SK-N-SH (cell line): ENCODE measurements at regions not wholly inside any gene's neighbourhood (a gene's known extent, or its start where the extent isn't known, plus 50 kb on each side); places are given as distances from the start of the nearest gene placed in this dataset.

Source experiments
- CTCF ChIA-PET: fragments of 300-600, 350-600 bp; formaldehyde crosslinking; extraction: SDS; loops from one replicate; lab custom pipeline; 2021; lab: Yijun Ruan, JAX
- POLR2A ChIA-PET: fragments of 350-600 bp; sonication (Branson Sonifier 250); formaldehyde crosslinking; extraction: SDS; loops from one replicate; lab custom pipeline; 2020; ENCODE audit warnings: antibody characterized with exemption, inconsistent platforms; lab: Yijun Ruan, JAX
- DNase-seq: peaks from one replicate; pipeline ENCODE4 v3.0.0; 2012
- H2AFZ ChIP-seq: fragments of 200-600 bp; sonication (generic); 2 replicates; pipeline ENCODE4 v1.8.1; 2016; ENCODE audit warnings: antibody characterized with exemption, mild to moderate bottlenecking, low read depth
- H3F3A ChIP-seq: fragments of 200-600 bp; sonication (generic); replicated peaks from 2 replicates; pipeline ENCODE3; 2016; ENCODE audit warnings: antibody characterized with exemption, mild to moderate bottlenecking; ENCODE audit not compliant: insufficient read depth
- H3K27ac ChIP-seq, 2 experiments: fragments of 200-500 bp in 1 of 2; fragments of 200-600 bp in 1 of 2; sonication (Bioruptor generic) in 1 of 2; sonication (generic), shearing (Covaris generic) in 1 of 2; 2 replicates each; pipeline versions ENCODE4 v1.5.1 to v1.6.1; 2014 to 2016; ENCODE audit warnings: low read depth in 2 of 2, inconsistent platforms in 1 of 2, low read length in 1 of 2, mild to moderate bottlenecking in 1 of 2, mixed read lengths in 1 of 2
- H3K27me3 ChIP-seq: fragments of 200-600 bp; sonication (generic), shearing (Covaris generic); 2 replicates; pipeline ENCODE4 v1.6.1; 2016; ENCODE audit warnings: mixed run types; ENCODE audit not compliant: insufficient read depth
- H3K36me3 ChIP-seq, 2 experiments: fragments of 200-500 bp in 1 of 2; fragments of 200-600 bp in 1 of 2; sonication (Bioruptor generic) in 1 of 2; sonication (generic) in 1 of 2; replicated peaks in 1 of 2; 2 replicates each; pipeline versions ENCODE3 to v1.5.1; 2014 to 2016; ENCODE audit warnings: low read length in 1 of 2, mild to moderate bottlenecking in 1 of 2; ENCODE audit not compliant: insufficient read depth in 2 of 2, control insufficient read depth in 1 of 2
- H3K4me1 ChIP-seq, 2 experiments: fragments of 200-500 bp in 1 of 2; fragments of 200-600 bp in 1 of 2; sonication (Bioruptor generic) in 1 of 2; sonication (generic), shearing (Covaris generic) in 1 of 2; 2 replicates each; pipeline versions ENCODE4 v1.5.1 to v1.6.1; 2014 to 2016; ENCODE audit warnings: low read depth in 1 of 2, low read length in 1 of 2, mixed run types in 1 of 2; ENCODE audit not compliant: insufficient read depth in 2 of 2, control insufficient read depth in 1 of 2
- H3K4me2 ChIP-seq: fragments of 200-600 bp; sonication (generic), shearing (Covaris generic); 2 replicates; pipeline ENCODE4 v1.6.1; 2017; ENCODE audit warnings: mixed run types
- H3K4me3 ChIP-seq, 2 experiments: fragments of 200-500 bp in 1 of 2; fragments of 200-600 bp in 1 of 2; sonication (Bioruptor generic) in 1 of 2; sonication (generic), shearing (Covaris generic) in 1 of 2; 2 replicates each; pipeline versions ENCODE4 v1.5.1 to v1.8.1; 2014 to 2016; ENCODE audit warnings: low read depth in 2 of 2, inconsistent platforms in 1 of 2, low read length in 1 of 2, mild to moderate bottlenecking in 1 of 2, mixed read lengths in 1 of 2, moderate library complexity in 1 of 2
- H3K79me2 ChIP-seq: fragments of 200-600 bp; sonication (generic); 2 replicates; pipeline ENCODE4 v1.8.1; 2017; ENCODE audit warnings: mild to moderate bottlenecking; ENCODE audit not compliant: insufficient read depth
- H3K9ac ChIP-seq: fragments of 200-600 bp; sonication (generic); 2 replicates; pipeline ENCODE4 v1.6.1; 2017; ENCODE audit warnings: mixed run types
- H3K9me2 ChIP-seq: fragments of 200-600 bp; sonication (generic); 2 replicates; pipeline ENCODE4 v1.6.1; 2017; ENCODE audit warnings: mixed run types
- H3K9me3 ChIP-seq: fragments of 200-600 bp; sonication (generic); 2 replicates; pipeline ENCODE4 v1.6.1; 2017; ENCODE audit warnings: mixed run types, mild to moderate bottlenecking, moderate library complexity
- H4K20me1 ChIP-seq: fragments of 200-600 bp; sonication (generic); 2 replicates; pipeline ENCODE4 v1.6.1; 2017; ENCODE audit warnings: mild to moderate bottlenecking, mixed run types; ENCODE audit not compliant: insufficient read depth
- CHD2 ChIP-seq: fragments of 150-350 bp; IDR thresholded peaks from 2 replicates; pipeline ENCODE4 v1.6.1; 2018; ENCODE audit warnings: low read length; ENCODE audit not compliant: partially characterized antibody
- MXI1 ChIP-seq: IDR thresholded peaks from 2 replicates; pipeline ENCODE4 v1.6.1; 2012; ENCODE audit warnings: mild to moderate bottlenecking, low read depth, low read length, improper control_type of control experiment
- NFIC ChIP-seq: IDR thresholded peaks from 2 replicates; pipeline ENCODE4 v1.4.0; 2012; ENCODE audit warnings: borderline replicate concordance
- RAD21 ChIP-seq: IDR thresholded peaks from 2 replicates; pipeline ENCODE4 v1.6.1; 2012; ENCODE audit warnings: mild to moderate bottlenecking, low read length
- SIN3A ChIP-seq: IDR thresholded peaks from 2 replicates; pipeline ENCODE4 v1.6.1; 2012; ENCODE audit warnings: low read depth, mild to moderate bottlenecking, low read length, moderate library complexity, borderline replicate concordance
- SMC3 ChIP-seq: IDR thresholded peaks from 2 replicates; pipeline ENCODE4 v1.6.1; 2012; ENCODE audit warnings: low read depth, low read length, improper control_type of control experiment
- TAF1 ChIP-seq: IDR thresholded peaks from 2 replicates; pipeline ENCODE4 v1.6.1; 2012; ENCODE audit warnings: low read depth, mild to moderate bottlenecking, low read length, moderate library complexity, borderline replicate concordance
- TCF12 ChIP-seq: IDR thresholded peaks from 2 replicates; pipeline ENCODE4 v1.4.0; 2012
- TEAD4 ChIP-seq: IDR thresholded peaks from 2 replicates; pipeline ENCODE4 v1.4.0; 2012; ENCODE audit warnings: mild to moderate bottlenecking, borderline replicate concordance; ENCODE audit not compliant: insufficient read depth
- YY1 ChIP-seq: IDR thresholded peaks from 2 replicates; pipeline ENCODE4 v1.4.0; 2012; ENCODE audit warnings: low read depth, mild to moderate bottlenecking
- WGBS: methylation state at CpG from one replicate; pipeline ENCODE4 v1.1.6; 2017; ENCODE audit warnings: low lambda C conversion rate; 5-methylcytosine and 5-hydroxymethylcytosine counted together
- TF ChIP-seq, protein P1 (sequence below): fragments of 150-350 bp; IDR thresholded peaks from 2 replicates; pipeline ENCODE4 v1.6.1; 2016; ENCODE audit warnings: mild to moderate bottlenecking, low read depth, low read length
- TF ChIP-seq, protein P2 (sequence below): IDR thresholded peaks from 2 replicates; pipeline ENCODE4 v1.6.1; 2012; ENCODE audit warnings: mild to moderate bottlenecking, low read depth, low read length, moderate library complexity
- TF ChIP-seq, protein P3 (sequence below): IDR thresholded peaks from 2 replicates; pipeline ENCODE4; 2012
- TF ChIP-seq, protein P4 (sequence below): IDR thresholded peaks from 2 replicates; pipeline ENCODE4 v1.4.0; 2012; ENCODE audit warnings: low read depth, borderline replicate concordance
- TF ChIP-seq, protein P5 (sequence below): fragments of 150-350 bp; IDR thresholded peaks from 2 replicates; pipeline ENCODE4 v1.6.1; 2017; ENCODE audit warnings: antibody characterized with exemption, low read length, low read depth, borderline replicate concordance
- TF ChIP-seq, protein P6 (sequence below): IDR thresholded peaks from 2 replicates; pipeline ENCODE4 v1.4.0; 2012; ENCODE audit warnings: low read depth

DNA sequence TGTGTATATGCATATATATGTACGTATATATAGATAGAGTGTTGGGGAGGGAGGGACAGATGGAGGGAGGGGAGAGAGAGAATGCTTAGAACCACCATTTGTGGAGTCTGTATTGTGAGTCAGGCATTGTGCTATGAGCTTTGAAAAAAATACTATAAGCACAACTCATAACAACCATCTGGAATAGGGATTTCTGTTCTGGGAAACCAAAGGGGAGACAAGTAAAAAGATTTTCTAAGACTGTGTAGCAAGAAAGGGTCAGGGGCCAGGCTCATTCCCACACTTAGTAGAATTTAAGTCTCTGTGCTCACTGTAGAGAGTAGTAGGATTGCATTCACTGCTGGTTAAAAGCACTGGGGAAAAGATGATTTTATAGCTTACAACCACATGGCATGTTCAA lies 202.3 kb upstream of the SGCD start:
- WGBS: 74% methylated on average over 1 of the region's 1 CpG
- H3K9me2 ChIP-seq: no peaks in the 10 kb centered on the region
- H4K20me1 ChIP-seq: no peaks in the 10 kb centered on the region
- H3K4me2 ChIP-seq: no peak overlapping the region
- peaks cover 0 to 2% of the 10 kb centered on the region in 2 experiments; a peak in 1 of 4 replicates for H3K4me1 ChIP-seq
- no peaks in the 10 kb centered on the region for H3F3A ChIP-seq
- H3K9me3 ChIP-seq: no peaks in the 10 kb centered on the region
- POLR2A ChIA-PET: no interaction called here
- no peak overlapping the region for H3K27ac ChIP-seq
- TF ChIP-seq, protein P1, sequence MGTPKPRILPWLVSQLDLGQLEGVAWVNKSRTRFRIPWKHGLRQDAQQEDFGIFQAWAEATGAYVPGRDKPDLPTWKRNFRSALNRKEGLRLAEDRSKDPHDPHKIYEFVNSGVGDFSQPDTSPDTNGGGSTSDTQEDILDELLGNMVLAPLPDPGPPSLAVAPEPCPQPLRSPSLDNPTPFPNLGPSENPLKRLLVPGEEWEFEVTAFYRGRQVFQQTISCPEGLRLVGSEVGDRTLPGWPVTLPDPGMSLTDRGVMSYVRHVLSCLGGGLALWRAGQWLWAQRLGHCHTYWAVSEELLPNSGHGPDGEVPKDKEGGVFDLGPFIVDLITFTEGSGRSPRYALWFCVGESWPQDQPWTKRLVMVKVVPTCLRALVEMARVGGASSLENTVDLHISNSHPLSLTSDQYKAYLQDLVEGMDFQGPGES: no peak
- no peak for TF ChIP-seq TEAD4
- TF ChIP-seq TAF1: no peak
- no peak for TF ChIP-seq NFIC
- TF ChIP-seq, protein P2, sequence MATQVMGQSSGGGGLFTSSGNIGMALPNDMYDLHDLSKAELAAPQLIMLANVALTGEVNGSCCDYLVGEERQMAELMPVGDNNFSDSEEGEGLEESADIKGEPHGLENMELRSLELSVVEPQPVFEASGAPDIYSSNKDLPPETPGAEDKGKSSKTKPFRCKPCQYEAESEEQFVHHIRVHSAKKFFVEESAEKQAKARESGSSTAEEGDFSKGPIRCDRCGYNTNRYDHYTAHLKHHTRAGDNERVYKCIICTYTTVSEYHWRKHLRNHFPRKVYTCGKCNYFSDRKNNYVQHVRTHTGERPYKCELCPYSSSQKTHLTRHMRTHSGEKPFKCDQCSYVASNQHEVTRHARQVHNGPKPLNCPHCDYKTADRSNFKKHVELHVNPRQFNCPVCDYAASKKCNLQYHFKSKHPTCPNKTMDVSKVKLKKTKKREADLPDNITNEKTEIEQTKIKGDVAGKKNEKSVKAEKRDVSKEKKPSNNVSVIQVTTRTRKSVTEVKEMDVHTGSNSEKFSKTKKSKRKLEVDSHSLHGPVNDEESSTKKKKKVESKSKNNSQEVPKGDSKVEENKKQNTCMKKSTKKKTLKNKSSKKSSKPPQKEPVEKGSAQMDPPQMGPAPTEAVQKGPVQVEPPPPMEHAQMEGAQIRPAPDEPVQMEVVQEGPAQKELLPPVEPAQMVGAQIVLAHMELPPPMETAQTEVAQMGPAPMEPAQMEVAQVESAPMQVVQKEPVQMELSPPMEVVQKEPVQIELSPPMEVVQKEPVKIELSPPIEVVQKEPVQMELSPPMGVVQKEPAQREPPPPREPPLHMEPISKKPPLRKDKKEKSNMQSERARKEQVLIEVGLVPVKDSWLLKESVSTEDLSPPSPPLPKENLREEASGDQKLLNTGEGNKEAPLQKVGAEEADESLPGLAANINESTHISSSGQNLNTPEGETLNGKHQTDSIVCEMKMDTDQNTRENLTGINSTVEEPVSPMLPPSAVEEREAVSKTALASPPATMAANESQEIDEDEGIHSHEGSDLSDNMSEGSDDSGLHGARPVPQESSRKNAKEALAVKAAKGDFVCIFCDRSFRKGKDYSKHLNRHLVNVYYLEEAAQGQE: no peak
- TF ChIP-seq SMC3: no peak
- TF ChIP-seq RAD21: no peak
- no peak for TF ChIP-seq MXI1
- TF ChIP-seq CHD2: no peak
- TF ChIP-seq, protein P3, sequence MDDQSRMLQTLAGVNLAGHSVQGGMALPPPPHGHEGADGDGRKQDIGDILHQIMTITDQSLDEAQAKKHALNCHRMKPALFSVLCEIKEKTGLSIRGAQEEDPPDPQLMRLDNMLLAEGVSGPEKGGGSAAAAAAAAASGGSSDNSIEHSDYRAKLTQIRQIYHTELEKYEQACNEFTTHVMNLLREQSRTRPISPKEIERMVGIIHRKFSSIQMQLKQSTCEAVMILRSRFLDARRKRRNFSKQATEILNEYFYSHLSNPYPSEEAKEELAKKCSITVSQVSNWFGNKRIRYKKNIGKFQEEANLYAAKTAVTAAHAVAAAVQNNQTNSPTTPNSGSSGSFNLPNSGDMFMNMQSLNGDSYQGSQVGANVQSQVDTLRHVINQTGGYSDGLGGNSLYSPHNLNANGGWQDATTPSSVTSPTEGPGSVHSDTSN: no peak
- TF ChIP-seq YY1: no peak
- TF ChIP-seq, protein P4, sequence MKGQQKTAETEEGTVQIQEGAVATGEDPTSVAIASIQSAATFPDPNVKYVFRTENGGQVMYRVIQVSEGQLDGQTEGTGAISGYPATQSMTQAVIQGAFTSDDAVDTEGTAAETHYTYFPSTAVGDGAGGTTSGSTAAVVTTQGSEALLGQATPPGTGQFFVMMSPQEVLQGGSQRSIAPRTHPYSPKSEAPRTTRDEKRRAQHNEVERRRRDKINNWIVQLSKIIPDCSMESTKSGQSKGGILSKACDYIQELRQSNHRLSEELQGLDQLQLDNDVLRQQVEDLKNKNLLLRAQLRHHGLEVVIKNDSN: no peak
- TF ChIP-seq, protein P5, sequence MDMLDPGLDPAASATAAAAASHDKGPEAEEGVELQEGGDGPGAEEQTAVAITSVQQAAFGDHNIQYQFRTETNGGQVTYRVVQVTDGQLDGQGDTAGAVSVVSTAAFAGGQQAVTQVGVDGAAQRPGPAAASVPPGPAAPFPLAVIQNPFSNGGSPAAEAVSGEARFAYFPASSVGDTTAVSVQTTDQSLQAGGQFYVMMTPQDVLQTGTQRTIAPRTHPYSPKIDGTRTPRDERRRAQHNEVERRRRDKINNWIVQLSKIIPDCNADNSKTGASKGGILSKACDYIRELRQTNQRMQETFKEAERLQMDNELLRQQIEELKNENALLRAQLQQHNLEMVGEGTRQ: no peak
- no peak for TF ChIP-seq TCF12
- TF ChIP-seq SIN3A: no peak
- TF ChIP-seq, protein P6, sequence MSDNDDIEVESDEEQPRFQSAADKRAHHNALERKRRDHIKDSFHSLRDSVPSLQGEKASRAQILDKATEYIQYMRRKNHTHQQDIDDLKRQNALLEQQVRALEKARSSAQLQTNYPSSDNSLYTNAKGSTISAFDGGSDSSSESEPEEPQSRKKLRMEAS: no peak
- TF ChIP-seq, all 33 proteins: peak for 0
- no peak overlapping the region for H3K9ac ChIP-seq
- no peak overlapping the region for H3K4me3 ChIP-seq
- no peak overlapping the region for H2AFZ ChIP-seq
- CTCF ChIA-PET: no interaction called here
- H3K36me3 ChIP-seq: no peaks in the 10 kb centered on the region
- no peak for DNase-seq
- H3K27me3 ChIP-seq: no peaks in the 10 kb centered on the region
- no peaks in the 10 kb centered on the region for H3K79me2 ChIP-seq
